ENCODE measurements at regions not wholly inside any gene's neighbourhood (a gene's known extent, or its start where the extent isn't known, plus 50 kb on each side); places are given as distances from the start of the nearest gene placed in this dataset.

DNA sequence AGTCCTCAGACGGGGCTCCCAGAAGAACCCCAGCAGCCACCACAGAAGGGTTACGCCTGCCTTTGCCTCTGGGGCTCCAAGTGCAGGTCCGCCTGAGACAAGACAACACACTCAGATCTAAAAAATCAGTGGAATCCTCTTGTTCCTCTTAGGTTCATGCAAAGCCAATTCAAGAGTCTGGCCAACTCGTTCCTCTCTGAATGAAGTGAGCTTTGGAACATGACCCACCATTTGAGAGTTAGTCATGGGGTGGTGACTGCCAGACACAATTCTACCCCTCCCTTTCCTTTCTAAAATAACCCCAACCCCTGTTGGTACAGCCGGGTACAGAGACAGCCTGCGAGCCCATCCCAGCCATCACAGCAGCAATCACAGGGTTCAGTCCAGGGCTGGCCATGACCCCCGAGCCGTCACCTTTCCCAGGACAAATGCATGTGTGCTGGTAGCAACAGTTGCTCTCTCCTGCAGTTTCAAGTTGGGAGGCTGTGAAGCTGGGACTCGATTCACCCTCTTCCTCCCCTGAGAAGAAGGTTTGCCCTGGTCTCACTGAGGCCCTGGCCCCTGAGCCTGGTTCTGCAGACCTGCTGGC lies 183.1 kb upstream of the SH3BP4 start:
- no peak for DNase-seq
- no peak for ATAC-seq

DNA sequence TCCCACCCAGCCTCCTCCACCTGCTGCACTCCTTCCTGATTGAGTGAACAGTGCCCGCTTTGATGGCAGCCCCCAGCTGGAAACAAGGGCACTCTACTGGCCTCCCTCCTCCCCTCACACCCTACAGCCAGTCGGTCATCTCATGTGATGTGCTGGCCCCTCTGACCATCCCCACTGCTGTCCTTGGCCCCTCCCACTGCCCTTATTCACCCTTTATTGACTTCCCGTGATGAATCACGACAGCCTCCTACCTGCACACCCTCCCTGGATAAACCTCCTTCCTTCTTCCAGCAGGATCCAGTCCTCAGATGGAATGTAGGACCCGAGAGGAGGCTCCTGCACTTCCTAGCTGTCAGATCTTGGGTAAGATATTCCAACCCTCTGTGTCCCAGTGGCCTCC lies 186.5 kb upstream of the SH3BP4 start:
- no peak for DNase-seq
- ATAC-seq = no peak

DNA sequence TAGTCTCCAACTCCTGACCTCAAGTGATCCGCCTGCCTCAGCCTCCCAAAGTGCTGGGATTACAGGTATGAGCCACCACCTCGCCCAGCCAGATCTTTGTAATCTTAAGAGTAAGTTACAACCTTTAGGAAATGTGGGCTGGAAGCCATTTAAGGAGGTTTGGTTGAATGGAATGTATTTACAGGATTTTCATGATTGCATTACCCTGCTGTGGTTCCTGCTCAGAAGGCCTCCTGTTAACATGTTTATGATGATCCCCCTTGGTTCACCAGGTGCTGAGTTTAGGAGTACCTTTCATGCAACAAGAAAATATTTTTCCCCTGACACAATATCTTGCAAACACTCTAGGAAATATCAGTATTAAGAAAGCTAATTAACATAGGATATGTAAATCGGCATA lies 187.4 kb upstream of the SH3BP4 start:
- DNase-seq (no peak), ATAC-seq (no peak)

DNA sequence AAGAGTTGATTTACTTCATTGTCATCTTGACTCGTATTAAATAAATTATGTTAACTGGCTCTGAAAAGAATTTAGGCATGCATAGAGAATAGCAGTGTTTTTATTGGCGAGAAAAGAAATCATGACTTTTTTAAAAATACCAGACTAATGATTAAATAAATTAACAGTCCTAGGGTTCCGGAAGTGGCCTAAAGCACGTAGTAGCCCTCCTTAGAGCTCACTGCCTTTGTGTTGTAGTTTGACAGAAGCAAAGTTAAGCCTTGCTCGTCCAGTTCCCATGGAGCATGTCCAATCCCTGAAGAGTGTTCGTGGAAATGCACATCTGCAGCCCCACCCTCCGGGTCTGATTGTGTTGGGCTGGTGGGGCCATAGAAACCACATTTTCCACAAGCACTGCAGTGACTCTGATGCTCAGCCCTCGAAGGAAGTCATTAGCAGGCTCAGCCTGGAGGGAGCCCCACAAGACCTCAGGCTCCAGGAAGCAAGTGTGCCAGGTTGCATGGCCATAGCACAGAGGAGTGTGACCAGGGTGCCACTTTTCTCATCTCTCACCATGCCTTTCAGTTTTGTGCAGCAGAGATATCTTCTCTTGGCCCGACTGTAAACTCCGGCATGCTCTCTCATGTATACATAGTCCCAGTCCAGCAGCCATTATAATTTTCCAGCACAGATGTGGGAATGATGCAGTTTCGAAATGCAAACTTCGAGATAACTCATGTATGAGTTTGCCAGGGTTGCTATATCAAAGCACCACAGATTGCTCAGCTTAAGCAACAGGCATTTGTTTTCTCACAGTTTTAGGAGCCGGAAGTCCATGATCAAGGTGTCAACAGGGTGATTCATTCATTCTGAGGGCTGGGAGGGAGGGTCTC lies 188.6 kb upstream of the SH3BP4 start:
- no peak for ATAC-seq

DNA sequence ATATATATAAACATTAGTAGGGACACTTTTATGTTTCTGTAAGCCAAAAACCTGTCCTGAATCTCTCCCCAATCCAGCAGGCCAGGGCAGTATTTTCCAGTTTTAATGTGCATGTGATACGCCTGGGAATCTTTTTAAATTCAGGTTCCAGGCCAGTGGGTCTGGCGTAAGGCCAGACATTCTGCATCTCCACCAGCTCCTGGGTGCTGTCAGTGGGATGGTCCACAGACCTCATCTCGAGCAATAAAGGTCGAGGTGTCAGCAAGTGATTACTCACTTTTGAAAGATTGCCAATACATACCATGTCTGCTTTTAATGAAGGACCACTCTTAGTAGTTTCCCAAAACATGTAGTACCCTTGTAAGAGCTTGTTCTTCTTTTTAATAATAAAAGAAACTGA lies 189.9 kb upstream of the SH3BP4 start:
- ATAC-seq = no peak

More for the DNA sequence above, 188.6 kb upstream of the SH3BP4 start:
- DNase-seq = no peak

DNA sequence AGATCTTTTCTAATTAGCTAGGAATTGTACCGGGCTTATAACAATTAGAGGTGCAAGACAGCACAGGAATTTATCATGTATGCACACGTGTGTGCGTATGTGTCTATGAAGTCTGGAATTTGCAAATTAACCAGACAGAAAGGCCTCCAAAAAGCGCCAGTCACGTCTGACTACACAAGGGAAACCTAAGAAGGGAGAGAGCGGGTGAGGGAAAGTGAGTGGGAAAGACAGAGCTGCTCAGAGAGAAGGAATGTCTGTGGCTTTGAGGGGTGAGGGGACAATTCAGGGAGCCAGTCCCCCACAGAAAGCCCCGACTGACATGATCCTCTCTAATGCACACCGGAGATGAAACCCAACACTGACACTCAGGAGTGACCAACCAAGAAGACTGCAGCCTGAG lies 197.7 kb upstream of the SH3BP4 start:
- ATAC-seq (no peak), DNase-seq (no peak)

More for the DNA sequence above, 189.9 kb upstream of the SH3BP4 start:
- DNase-seq = no peak

DNA sequence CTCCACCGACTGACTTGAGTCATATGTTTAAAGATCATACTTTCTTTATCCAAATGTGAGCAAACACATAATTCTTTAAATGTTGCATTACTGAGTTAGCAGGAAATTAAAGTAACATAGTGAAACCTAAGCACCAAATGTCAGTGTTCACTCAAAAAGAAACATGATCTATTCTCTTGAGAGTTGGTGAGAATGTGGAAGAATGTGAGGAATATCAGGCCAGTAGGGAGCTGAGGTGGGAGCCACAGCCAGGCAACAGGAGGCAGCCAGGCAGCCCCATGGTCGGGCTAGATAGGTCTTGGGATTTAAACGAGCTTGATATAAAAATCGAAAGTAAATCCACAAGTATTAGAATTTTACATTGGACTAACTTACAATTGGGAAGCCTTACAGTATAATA lies 198.1 kb upstream of the SH3BP4 start:
- no peak for DNase-seq

DNA sequence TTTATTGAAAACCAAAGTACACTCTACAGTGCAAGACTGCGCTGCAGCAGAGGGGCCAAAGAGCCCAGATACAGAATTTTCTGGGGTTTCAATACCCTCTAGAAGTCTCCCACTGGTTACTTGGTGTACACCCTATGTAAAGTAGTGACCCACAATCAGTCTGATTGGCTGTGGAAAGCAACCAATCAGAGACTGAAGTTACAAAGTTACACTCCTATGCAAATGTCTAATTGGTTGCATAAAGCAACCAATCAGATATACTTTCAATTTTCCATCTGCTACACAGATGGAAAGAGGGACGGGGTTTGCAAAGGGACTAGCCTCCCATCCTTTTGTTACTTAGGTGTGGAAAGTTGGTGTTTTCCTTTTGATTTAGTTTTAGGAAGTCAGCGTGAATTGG lies 198.9 kb upstream of the SH3BP4 start:
- DNase-seq (no peak), ATAC-seq (no peak)

More for the DNA sequence above, 198.1 kb upstream of the SH3BP4 start:
- ATAC-seq = no peak

DNA sequence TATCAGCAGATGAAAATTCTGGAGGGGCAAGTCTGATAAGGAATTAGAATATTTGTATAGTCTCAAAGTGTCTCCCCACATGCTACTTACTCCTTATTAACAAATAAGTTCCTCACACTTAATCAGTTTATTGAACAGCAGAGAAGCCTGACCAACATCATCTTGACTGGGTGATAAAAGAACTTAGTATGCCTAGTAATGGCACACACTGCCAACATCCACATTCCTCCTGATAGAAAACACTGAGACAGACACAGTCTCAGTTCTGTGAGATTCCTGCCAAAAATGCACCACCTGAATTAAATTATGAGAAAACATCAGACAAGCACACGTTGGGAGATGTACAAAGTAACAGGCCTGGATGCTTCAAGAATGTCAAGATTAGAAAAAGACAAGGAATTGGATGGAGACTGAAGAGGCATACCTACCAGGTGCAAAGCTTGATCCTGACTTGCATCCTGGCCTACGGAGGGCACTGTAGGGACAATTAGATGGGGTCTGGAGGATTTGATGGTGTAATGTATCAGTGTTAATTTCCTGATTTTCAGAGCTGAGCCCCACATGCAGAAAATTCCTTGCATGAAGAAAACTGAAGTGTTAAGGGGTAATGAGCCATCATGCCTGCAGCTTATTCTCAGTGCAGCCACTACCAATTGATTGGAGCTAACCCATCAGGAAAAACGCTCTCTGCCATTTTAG lies 200.4 kb upstream of the SH3BP4 start:
- DNase-seq (no peak), ATAC-seq (no peak)

DNA sequence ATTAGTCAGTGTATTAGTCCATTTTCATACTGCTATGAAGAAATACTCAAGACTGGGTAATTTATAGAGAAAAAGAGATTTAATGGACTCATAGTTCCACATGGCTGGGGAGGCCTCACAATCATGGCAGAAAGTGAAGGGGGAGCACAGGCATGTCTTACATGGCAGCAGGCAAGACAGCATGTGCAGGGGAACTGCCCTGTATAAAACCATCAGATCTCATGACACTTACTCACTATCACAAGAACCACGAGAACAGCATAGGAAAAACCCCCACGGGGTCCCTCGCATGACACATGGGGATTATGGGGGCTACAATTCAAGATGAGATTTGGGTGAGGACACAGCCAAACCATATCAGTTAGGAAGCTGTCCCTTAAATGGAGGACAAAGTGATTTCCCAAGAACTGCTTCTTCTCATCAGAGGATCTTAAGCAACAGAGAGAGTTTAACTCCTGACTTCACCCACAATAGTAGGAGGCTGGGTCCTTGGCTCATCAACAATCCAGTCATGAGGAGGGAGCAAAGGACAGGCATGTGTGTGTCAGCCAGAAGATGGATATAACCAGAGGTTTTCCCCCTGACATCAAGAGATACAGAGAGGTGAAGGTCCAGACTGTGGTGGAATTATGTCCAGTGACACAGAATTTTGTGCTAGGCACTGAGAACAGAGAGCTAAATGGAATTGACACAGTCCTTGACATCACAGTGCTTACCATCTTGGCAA lies 203.8 kb upstream of the SH3BP4 start:
- no peak for ATAC-seq

DNA sequence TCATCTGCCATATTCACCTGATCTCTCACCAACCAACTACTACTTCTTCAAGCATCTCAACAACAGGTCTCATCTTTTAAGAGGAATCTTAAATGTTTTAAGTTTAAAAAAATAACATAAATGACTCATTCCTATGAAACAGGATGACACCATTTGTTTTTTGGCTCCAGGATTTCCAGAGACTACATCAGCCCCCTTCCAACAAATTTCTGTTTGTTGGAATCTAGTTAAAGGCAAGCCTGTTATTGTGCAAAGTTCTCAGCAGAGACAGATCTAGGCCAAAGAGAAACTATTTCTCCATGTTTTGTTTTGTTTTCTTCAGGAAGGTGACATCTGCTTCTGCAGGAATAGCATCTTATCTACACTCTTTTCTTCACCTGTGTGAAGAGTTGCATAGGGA lies 204.8 kb upstream of the SH3BP4 start:
- no peak for DNase-seq

More for the DNA sequence above, 203.8 kb upstream of the SH3BP4 start:
- no peak for DNase-seq

DNA sequence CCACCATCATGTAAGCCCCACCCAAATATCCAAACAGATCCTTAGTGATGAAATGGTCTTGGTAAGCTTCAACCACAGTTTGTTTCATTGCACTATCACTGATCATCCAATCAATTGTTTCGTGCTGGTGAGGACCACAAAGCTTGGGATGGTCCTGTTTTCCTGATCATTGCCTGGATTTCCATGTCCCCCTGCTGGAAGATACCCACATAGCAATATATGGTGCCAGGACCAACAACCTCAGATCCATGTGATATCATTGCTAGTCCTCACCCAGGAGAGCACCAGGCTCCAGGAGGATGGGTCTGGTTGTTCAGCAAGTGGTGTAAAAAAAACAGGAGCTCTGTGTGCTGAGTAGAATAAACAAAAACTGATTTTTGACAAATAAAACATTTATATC lies 206.5 kb upstream of the SH3BP4 start:
- DNase-seq (no peak), ATAC-seq (no peak)

More for the DNA sequence above, 204.8 kb upstream of the SH3BP4 start:
- no peak for ATAC-seq

DNA sequence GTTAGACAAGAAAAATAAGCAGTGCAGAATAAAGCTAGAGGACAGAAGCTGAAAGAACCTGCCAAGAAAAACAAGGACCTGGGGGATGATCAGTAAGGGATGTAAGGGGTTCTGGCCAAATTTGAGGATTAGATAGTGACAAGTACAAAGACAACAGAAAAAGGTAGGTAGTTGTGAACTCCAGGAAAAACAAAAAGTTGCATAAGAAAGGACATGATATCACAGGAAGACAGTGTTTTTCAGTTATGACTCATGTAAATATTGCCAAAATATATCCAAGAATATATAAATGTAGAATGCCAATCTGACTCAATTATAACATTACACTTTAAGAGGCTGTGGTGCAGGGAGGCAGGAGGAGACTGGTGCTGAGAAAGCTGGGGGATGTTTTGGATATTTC lies 209.8 kb upstream of the SH3BP4 start:
- no peak for DNase-seq
- no peak for ATAC-seq

DNA sequence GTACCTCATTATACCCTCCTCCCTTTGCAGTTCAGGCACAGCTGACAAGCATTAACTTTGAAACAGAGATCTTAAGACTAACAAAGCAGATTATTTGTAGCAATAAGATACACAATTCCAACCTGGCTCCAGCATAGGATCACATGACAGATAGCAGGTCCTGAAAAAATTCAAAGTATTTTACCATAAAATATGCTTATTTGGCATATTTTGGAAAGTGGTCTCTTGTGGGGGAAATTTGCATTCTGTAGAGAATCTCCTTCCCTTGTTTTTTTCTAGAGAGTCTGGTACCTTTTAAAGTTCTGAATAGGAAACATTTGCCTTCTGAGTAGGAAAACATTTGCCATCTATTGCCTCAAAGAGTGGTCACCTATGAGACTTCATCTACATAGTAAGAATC lies 212.8 kb upstream of the SH3BP4 start:
- DNase-seq (no peak), ATAC-seq (no peak)

DNA sequence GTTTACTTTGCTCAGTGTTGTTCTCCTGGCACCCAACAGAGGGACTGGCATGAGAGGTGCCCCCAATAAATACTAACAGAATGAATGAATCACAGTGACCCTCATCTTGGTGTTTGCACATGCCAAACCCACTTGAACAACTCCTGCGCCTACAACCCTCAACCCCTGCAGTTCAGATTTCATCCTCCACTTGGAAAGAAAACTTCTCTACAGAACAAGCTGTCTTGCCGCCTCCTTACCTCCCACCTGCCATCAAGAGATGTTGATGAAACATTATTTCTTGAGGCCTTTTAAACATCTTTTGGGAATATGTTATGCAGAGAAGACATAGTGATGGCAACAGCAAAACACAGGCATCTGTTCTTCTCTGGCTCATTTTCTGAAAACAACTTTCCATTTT lies 216.0 kb upstream of the SH3BP4 start:
- DNase-seq = no peak
- ATAC-seq = no peak

DNA sequence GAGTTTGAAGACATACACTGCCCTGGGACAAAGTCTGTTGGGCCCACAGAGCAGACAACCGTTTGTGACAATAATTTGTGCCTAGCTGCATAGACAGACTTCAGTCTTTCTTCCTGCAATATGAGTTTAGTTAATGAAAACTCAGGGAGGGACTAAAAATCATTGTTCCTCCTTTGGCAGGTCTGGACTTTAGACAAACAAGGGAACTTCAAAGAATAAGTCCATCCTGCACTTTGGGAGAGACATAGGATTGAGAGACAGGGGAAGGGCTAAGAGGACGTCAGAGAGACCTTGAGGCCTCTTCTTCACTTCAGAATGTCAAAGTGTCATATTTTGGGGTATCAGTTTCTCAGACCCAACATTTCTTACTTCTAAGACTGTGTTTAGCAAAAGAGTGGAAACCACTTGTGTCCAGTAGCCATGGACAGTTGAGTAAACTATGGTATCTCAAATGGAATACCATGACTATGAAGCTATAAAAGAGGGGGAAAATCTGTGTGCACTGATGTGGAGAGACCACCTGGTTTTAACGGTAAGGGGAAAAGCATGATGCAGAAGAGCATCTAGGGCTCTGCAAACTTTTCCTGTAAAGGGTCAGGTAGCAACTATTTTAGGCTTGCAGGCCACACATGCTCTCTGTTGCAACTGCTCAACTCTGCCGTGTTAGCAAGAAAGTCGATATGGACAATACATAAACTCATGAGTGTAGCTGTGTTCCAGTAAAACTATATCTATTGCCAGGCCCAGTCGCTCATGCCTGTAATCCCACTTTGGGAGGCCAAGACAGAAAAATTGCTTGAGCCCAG lies 217.8 kb upstream of the SH3BP4 start:
- ATAC-seq = no peak
- no peak for DNase-seq

DNA sequence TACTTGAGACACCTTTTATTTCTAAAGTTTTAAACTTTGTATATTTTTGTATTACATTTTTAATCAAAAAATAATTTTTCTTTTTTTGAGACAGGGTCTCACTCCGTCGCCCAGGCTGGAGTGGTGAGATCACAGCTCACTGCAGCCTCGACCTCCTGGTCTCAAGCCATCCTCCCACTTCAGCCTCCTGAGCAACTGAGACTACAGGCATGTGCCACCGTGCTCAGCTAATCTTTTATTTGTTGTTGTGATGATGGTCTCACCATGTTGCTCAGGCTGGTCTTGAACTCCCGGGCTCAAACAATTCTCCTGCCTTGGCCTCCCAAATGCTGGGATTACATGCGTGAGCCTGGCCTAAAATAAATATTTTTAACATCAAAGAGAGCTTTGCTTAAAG lies 218.7 kb upstream of the SH3BP4 start:
- DNase-seq (no peak), ATAC-seq (no peak)

DNA sequence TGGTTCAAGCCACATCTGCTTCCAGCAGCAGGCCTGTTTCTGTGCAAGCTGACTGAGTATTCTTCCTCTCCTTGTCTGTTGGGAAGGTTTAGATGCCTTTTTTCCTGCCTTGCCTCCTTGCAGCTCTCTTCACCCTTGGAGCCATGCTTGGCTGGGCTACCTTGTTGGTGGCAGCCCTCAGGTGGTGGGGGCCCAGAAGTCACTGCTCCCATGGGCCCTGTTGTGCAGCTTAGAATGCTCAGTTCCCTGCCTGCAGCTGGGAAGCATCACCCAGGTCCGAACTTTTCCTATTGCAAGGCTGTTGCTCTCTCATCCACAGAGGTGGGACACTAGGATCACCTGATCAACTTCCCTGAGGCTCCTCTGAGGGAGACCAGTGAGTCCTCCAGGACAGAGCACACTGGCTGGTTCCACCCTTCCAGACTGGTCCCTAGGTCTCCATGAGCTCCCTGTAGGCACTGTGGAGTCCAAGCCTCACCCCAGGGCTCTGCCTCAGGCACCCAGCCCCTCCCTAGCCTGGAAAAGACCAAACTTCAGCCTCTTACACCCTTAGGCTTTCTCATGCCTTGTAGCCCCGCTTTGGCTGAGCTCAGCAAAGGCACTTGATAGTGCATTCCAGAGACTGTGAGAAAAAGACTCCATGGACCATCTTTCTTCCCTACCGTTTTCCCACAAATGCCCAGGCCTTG lies 219.3 kb upstream of the SH3BP4 start:
- no peak for DNase-seq
- no peak for ATAC-seq

DNA sequence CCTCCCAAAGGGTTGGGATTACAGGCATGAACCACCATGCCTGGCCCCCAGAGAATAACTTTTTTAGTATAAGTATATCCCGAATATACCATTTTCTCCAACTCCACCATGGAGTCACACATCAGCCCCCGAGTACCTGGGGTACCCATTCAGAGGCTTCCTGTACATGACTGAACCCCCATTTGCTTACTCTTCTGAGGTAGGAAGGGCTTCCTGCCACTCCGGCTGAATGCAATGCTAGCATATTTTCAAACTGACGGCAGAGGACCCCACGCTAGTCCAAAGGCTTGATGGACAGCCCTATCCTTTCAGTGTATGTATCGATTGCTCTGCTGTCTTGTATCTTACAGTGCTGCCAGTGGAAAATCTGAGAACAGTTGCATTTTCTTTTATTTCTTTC lies 220.6 kb upstream of the SH3BP4 start:
- DNase-seq = no peak
- no peak for ATAC-seq

DNA sequence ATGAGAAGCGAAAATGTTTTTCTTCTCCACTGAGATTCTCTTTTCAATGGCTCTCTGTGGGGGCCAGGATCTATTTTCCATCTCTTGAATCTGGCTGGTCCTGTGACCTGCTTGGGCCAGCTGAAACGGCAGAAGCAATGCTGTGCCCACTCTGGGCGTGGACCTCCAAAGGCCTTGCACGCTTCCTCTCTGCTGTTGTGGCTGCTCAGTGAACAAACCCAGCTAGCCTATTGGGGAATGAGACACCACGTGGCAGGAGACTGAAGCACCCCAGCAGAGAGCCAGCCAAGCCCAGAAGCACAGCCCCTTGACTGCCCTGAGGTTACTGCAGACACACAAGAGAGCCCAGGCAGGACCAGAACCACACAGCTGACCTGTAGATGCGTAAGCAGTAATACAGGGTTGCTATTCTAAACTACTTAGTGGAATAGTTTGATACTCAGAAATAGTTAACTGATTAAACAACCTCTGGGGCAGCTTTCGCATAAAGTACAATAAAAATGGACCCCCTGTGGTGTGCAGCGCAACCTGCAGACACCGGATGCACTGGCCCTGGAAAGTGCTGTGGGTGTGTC lies 221.7 kb upstream of the SH3BP4 start:
- ATAC-seq (no peak), DNase-seq (no peak)

All from stimulated activated naive CD8-positive, alpha-beta T cell treated with anti-CD3 and anti-CD28 coated beads, Interleukin-15, Interleukin-2, amounts not matched to agents 100 U/mL and 50 U/mL, for 24 hours (primary cell).